Stimulated activated CD4-positive, alpha-beta T cell treated with anti-CD3 and anti-CD28 coated beads, Interleukin-1b, Interleukin-23, amount 100 ng/mL, for 4 hours (primary cell): ENCODE measurements at regions not wholly inside any gene's neighbourhood (a gene's known extent, or its start where the extent isn't known, plus 50 kb on each side); places are given as distances from the start of the nearest gene placed in this dataset.
A peak's percentile ranks its signal among the peaks of the same experiment; 100 is the strongest.
"Not testable (repeated sequence)": the region's sequence is repeated elsewhere in the genome, so short reads cannot be mapped to it uniquely, and the experiment has no call there.

Source experiments
- DNase-seq, 2 donors: peaks; one replicate each; pipeline ENCODE4 v3.0.0-alpha.2; 2020; ENCODE audit warnings: low read depth in 2 of 2

- not testable (repeated sequence) for DNase-seq
Measured at GRCh38 chrX:120702337-120702736, 72.5 kb upstream of the C1GALT1C1 start.

DNA sequence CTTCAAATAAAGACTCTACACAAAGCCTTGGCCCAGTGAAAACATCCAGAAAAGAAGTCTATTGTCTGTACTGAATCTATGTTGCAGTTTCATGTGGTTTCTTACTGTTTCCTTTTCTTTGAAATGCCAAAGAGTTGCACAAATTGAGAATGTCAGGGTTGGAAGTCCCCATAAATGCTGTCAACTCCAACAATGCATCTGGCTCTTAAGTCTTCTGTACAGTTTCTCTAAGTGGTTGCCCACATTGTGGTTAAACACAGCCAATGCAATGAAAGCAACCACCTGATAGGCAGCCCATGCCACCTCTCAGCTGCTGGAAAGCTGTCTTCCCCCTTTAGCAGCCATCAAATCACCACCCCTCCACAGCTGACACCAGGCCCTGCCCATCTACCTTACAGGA, 67.2 kb upstream of the C1GALT1C1 start:
- peak in 1 of 2 donors; percentile 2 for DNase-seq

GRCh38 chrX:120692319-120692718, 62.5 kb upstream of the C1GALT1C1 start:
- no peak for DNase-seq

- DNase-seq: no peak
Measured at GRCh38 chrX:120690941-120691340, 61.1 kb upstream of the C1GALT1C1 start.

DNA sequence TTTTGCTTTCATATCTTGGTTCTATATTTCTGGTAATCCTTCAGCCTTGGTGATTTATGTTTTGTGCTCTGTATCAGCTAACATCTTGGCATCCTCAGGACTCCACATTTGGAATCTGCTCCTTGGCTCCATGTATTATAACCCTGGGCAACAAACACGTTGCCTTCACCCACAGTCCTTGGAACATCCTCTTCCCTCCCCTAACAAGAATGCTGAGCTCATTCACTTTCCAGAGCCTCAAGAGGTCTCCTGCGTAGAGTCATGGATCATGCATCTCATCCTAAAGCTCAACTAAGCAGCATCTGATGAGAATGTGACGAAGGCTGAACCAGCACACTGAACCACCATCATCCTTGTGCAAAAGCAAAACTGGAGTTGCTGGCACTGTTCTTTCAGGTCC, 60.5 kb upstream of the C1GALT1C1 start:
- no peak for DNase-seq

GRCh38 chrX:120680090-120680489, 50.2 kb upstream of the C1GALT1C1 start:
- no peak for DNase-seq
